ENCODE measurements at regions not wholly inside any gene's neighbourhood (a gene's known extent, or its start where the extent isn't known, plus 50 kb on each side); places are given as distances from the start of the nearest gene placed in this dataset.

DNA sequence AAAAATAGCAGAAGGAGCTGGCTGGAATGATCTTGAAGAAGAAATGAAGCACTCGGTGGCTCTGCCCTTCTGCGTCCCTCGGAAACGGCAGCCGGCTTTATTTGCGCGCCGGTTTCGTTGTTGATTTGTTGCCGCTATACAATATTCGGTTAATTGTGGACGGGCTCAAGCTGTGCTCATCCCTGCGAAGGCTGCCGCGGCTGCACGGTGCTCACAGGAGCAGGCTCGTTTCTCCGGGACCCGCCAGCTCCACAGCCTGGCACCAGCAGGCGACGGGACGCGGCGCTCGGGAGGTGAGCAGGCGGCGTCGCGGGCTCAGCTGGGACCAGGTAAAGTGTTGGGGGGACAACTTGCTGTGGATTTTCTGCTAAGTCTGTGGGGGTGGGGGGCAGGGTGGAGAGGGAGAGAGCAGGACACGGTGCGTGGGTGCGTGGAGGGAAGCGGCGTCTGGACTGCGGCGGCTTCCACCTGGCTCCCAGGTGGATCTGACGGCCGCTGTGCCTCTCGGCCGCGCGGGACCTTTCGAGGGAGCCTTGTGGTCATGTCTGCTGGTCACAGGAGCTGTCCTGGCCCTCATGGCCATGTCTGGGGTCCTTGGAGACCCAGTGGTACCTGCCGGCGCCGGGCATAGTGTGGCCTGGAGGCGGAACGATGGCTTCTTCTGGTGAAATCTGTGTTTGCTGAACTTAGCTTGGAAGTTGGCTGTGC is 90.9 kb downstream of the TEX29 start:
- H3K4me1 ChIP-seq, result peaks cover 0 to 4% (median 0%) of the 10 kb centered on the region in 4 donors
- peak overlapping the region; percentile 32 to 39 (median 34) for H3K4me3 ChIP-seq
- H3K9me3 ChIP-seq, result no peaks in the 10 kb centered on the region
- 34% methylated on average over 39 of the region's 48 CpGs for WGBS
- H3K27ac ChIP-seq (replicated peaks in 1 of 4), result no peak overlapping the region
- H3K27me3 ChIP-seq, result peaks cover 0 to 62% (median 0%) of the 10 kb centered on the region in 4 donors
- no peaks in the 10 kb centered on the region for H3K36me3 ChIP-seq
- DNase-seq (ENCODE audit: extremely low spot score), result no peak
- intact Hi-C loops (cut with DNase I), result no loop called here
- TF ChIP-seq, protein P1, sequence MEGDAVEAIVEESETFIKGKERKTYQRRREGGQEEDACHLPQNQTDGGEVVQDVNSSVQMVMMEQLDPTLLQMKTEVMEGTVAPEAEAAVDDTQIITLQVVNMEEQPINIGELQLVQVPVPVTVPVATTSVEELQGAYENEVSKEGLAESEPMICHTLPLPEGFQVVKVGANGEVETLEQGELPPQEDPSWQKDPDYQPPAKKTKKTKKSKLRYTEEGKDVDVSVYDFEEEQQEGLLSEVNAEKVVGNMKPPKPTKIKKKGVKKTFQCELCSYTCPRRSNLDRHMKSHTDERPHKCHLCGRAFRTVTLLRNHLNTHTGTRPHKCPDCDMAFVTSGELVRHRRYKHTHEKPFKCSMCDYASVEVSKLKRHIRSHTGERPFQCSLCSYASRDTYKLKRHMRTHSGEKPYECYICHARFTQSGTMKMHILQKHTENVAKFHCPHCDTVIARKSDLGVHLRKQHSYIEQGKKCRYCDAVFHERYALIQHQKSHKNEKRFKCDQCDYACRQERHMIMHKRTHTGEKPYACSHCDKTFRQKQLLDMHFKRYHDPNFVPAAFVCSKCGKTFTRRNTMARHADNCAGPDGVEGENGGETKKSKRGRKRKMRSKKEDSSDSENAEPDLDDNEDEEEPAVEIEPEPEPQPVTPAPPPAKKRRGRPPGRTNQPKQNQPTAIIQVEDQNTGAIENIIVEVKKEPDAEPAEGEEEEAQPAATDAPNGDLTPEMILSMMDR (IDR thresholded peaks at IDR 0.05), result no peak
- TF ChIP-seq POLR2A (IDR thresholded peaks at IDR 0.05; ENCODE audit: low read depth) (no peak), POLR2AphosphoS5 (IDR thresholded peaks at IDR 0.05) (no peak), EP300 (IDR thresholded peaks at IDR 0.05) (no peak)

- Histone ChIP-seq H3K36me3 (no peaks in the 10 kb centered on the region), H3K9me3 (no peaks in the 10 kb centered on the region), H3K27me3 (peaks cover 0 to 67% (median 0%) of the 10 kb centered on the region in 4 donors), H3K27ac (replicated peaks in 1 of 4) (no peak overlapping the region), H3K4me3 (peak overlapping the region; percentile 32 to 39 (median 34)), H3K4me1 (peaks cover 0 to 4% (median 0%) of the 10 kb centered on the region in 4 donors)
- 65% methylated on average over 15 of the region's 15 CpGs for WGBS
- intact Hi-C loops (cut with DNase I), result no loop called here
- no peak for TF ChIP-seq EP300 (IDR thresholded peaks at IDR 0.05)
- TF ChIP-seq POLR2AphosphoS5 (IDR thresholded peaks at IDR 0.05), result no peak
- TF ChIP-seq, protein P1 (IDR thresholded peaks at IDR 0.05), result no peak
- TF ChIP-seq POLR2A (IDR thresholded peaks at IDR 0.05; ENCODE audit: low read depth), result no peak
- no peak for DNase-seq (ENCODE audit: extremely low spot score)
These were observed 91.6 kb downstream of the TEX29 start for GRCh38 chr13:111411919-111412650.

DNA sequence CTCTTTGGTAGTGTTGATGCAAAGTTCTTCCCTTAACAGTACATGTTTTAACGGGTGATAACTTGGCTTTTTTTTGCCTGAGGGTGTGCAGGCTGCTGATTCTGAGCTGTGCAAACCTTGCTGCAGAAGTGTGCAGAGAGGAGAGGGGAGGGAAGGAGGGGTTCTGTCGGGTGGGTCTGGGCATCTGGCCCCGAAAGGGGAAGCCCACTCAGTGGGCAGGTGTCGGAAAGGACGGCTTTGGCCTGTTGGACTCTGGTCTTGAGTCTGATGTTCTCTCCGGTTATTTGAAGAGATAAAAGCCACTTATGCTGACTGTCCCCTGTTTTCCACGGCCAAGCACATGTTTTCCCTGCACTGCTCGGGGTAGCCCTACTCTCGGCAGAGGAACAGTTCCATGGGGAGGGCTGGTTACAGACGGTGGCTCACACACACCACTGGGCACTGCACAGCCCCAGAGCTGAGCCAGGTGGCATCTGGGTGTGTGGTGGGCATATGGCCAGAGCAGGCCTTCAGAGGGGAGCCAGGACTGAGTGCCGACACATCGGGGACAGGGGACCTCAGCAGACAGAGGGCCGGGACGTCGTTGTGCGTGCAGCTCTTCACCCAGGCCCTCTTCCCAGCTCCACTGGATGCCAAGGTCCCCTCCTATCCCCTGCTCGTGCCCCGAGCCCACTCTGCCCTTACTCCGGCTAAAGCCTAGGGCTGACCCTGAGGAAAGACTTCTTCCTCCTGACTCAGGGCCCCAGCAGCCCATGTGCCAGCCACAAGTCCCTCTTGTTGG is 93.2 kb downstream of the TEX29 start:
- WGBS, result 79% methylated on average over 19 of the region's 19 CpGs
- TF ChIP-seq POLR2AphosphoS5 (IDR thresholded peaks at IDR 0.05) (no peak), EP300 (IDR thresholded peaks at IDR 0.05) (no peak), POLR2A (IDR thresholded peaks at IDR 0.05; ENCODE audit: low read depth) (no peak)
- TF ChIP-seq, protein P1 (IDR thresholded peaks at IDR 0.05), result no peak
- H3K9me3 ChIP-seq, result no peaks in the 10 kb centered on the region
- intact Hi-C loops (cut with DNase I), result no loop called here
- H3K27ac ChIP-seq (replicated peaks in 1 of 4), result peak overlapping the region in 1 of 4 donors; percentile 14
- DNase-seq (ENCODE audit: extremely low spot score), result no peak
- peaks cover 0 to 69% (median 0%) of the 10 kb centered on the region in 4 donors for H3K27me3 ChIP-seq
- H3K4me3 ChIP-seq, result no peak overlapping the region
- no peaks in the 10 kb centered on the region for H3K36me3 ChIP-seq
- peaks cover 0 to 4% (median 0%) of the 10 kb centered on the region in 4 donors for H3K4me1 ChIP-seq

DNA sequence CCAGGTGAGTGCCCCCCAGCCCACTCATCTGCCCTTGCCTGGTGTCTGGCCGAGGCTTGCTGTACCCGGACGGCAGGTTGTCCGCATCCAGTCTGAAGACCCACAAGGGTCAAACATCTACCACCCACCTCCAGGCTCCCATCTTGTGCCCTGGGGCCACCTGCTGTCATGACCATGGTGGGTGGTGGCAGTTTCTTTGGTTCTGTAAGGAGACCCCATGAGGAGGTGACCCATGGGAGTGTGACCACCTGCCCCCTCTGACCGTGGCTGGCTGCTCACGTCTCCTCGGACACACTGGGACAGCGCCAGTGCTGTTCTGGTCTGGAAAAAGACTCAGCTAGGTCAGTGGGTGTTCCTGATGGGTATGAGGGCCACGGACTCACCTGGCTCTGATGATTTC is 93.9 kb downstream of the TEX29 start:
- Histone ChIP-seq H3K36me3 (no peaks in the 10 kb centered on the region), H3K4me3 (no peak overlapping the region), H3K27ac (replicated peaks in 1 of 4) (no peak overlapping the region), H3K9me3 (no peaks in the 10 kb centered on the region), H3K27me3 (peaks cover 0 to 72% (median 0%) of the 10 kb centered on the region in 4 donors), H3K4me1 (peaks cover 0 to 4% (median 0%) of the 10 kb centered on the region in 4 donors)
- TF ChIP-seq, protein P1 (IDR thresholded peaks at IDR 0.05), result no peak
- TF ChIP-seq POLR2A (IDR thresholded peaks at IDR 0.05; ENCODE audit: low read depth), result no peak
- no peak for TF ChIP-seq POLR2AphosphoS5 (IDR thresholded peaks at IDR 0.05)
- TF ChIP-seq EP300 (IDR thresholded peaks at IDR 0.05), result no peak
- intact Hi-C loops (cut with DNase I), result no loop called here
- WGBS, result 84% methylated on average over 4 of the region's 9 CpGs
- no peak for DNase-seq (ENCODE audit: extremely low spot score)

All from esophagus muscularis mucosa (tissue), 4 donors.